T-helper 1 cell (primary cell): ENCODE measurements at regions not wholly inside any gene's neighbourhood (a gene's known extent, or its start where the extent isn't known, plus 50 kb on each side); places are given as distances from the start of the nearest gene placed in this dataset.

Experiments
- DNase-seq, 5 donors: peaks; one replicate each; pipeline ENCODE4 v3.0.0-alpha.2; 2012 to 2020

DNA sequence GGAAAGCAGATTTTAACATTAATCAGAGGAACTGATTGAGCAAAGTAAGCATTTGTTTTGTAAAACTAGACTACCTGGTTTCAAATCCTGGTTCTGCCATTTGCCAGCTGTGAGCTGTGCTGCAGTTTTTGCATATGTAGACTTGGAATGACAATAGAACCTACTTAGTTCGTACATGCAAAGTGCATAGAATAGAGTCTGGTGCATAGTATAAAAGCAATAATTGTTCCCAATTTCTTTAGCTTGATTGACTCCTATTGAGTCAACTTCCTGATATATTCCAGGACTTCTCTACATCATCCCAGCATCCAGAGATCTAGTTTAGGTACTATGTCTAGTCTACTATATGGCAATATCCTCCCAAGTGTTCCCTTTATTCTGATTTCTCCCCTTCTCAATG, 144.4 kb upstream of the FGGY start:
- DNase-seq = no peak

DNA sequence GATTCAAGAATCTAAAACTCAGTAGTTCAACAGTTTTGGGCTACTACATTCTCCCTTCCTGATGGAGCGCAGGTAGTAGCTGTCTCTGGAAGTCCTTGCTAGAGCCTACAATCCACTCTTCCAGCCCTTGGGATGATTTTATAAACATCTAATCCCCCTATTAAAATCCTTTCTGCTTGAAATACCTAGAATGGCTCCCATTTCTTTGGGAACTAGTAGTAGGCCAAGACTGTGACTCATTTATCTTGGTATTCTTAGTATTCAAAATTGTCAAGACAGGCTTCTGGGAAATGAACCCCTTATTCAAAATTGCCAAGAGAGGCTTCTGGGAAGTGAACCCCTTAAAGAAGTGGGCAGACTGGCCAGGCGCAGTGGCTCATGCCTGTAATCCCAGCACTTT, 142.5 kb upstream of the FGGY start:
- DNase-seq = no peak

DNA sequence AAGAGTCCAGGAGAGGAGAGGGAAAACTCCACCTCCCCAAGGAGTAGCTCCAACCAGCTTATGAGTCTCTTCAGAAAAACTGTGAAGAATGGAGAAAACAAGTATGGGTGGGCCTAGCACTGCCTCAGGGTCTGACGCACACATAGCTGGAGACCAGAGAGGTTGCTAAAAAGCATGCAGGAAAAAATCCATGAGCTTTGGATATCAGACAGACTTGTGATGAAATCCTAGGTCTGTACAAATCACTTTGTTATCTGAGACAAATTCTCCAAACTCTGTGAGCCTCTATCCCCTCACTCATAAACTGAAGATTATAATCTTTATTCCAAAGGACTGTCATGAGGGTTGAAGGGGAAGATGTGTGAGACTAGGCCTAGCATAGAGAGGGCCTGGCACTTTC, 141.5 kb upstream of the FGGY start:
- DNase-seq = no peak

DNA sequence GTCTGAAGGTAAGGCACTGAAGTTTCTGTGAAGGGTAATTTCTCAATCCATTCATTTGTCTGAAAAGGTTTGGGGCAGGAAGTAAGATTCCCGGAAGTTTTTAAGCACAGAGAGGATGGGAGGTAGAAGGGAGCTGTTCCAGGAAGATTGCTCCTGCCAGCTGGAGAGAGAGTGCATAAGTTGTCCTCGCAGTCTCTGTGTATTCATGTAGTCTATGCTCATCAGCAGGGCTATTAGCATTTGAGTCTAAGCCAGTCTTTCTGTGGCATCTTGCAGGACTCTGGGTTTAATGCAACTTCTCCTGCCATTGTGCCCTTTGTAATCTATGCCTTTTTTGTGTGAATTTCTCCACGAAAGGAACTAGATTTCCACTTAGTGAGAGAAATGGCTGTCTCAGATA, 140.8 kb upstream of the FGGY start:
- no peak for DNase-seq

DNA sequence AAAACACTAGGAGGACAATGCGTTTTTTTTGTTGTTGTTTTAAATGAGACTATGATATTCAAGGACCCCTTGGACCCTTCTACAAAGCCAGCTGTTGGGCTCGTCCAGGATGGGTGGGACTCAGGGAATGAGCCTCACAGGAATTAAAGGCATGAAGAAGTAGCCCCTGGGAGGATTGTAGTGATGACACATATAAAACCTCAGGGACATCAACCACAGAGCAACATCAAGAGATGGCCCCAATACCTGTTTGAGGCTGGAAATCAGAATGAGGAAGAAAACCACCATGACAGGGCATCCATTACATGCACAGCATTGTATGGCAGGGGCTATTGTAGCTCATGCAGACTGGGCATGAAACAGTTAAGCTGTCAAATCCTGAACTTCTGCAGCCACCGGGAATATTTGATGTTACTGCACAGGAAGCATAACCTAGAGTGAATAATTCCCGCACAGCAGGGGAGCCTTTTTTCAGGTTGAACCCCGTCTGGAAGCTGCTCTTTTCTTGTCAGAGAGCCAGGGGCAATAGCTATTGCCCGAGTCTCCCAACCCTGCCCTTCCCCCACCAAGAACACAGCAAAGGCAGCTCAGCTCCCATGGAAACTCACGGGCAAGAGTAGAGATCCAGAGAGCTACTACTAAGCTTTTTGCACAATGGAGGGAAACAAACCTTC, 140.2 kb upstream of the FGGY start:
- DNase-seq = no peak

DNA sequence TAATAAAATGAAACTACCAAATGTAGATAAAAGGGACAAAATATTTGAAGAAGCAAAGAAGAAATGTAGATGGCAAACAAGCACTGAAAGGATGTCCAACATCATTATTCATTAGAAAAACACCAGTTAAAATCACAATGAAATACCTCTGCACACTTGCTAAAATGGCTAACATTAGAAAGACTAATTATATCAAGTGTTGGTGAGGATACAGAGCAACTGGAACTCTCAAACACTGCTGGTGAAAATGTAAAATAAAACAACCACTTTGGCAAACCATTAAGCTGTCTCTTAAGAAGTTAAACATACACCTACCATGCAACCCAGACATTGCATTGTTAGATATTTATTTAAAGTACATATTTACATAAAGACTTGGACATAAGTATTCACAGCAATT, 138.6 kb upstream of the FGGY start:
- no peak for DNase-seq

DNA sequence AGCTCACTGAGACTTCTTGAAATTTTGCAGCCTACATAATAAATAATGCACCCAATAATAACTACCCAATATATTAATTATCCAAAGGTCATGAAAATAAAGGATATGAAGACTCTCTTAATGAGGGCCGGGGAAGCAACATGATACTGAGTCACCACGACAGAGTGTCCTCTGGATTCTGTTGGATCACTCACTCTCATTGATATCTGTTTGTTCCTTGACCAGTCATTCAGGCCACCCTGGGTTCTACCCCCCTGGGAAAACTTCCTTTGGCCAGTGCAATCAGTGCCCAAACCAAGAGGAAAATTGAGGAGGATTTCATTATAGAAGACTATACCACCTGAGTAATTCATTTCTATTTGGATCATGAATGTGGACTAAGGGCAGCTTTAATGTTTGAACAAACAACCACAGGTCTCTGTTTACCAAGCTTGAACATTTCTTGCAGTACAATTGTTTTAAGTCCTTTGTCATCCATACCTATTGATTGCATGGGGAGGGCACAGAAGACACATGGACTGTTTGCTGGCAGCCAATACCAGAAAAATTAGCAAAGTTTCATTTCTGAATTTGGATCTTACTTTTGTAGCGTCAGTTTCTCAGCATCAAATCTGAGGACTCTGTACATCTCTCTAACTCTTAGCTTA, 137.2 kb upstream of the FGGY start:
- DNase-seq = no peak

DNA sequence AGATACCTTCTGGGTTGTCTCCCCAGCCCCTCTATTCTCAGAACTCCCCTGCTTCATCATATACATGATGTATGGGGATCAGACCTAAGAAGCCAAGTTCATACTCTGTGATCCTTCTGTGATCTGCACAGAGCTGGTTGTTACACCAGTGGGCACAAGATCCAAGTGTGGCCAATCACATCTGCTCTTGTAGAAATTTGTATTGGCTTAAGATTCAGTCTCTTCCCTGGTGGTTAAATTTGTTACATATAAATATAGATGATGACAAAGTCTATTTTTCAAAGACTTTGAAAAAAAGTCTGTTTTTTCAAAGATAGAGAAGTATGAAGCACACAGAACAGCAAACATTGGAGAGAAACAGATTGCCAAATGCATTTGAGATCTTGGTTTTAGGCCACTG, 135.8 kb upstream of the FGGY start:
- DNase-seq = no peak

DNA sequence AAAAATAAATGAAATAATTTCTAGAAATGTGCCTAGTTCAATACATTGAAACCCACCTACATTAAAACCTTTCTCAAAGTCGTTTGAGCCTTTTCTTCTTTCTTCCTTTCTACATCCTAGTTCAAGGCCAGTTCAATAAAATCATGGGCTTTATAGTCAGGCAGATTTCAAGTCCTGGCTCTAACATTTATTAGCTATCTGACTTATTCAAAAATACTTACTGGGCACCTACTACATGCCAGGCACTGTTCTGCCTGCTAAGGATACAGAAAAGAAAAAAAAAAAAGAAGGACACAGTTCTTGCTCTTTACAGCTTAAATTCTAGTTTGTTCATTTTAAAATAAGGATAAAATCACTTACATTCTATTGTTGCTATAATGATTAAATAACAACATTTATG, 134.2 kb upstream of the FGGY start:
- DNase-seq = no peak

DNA sequence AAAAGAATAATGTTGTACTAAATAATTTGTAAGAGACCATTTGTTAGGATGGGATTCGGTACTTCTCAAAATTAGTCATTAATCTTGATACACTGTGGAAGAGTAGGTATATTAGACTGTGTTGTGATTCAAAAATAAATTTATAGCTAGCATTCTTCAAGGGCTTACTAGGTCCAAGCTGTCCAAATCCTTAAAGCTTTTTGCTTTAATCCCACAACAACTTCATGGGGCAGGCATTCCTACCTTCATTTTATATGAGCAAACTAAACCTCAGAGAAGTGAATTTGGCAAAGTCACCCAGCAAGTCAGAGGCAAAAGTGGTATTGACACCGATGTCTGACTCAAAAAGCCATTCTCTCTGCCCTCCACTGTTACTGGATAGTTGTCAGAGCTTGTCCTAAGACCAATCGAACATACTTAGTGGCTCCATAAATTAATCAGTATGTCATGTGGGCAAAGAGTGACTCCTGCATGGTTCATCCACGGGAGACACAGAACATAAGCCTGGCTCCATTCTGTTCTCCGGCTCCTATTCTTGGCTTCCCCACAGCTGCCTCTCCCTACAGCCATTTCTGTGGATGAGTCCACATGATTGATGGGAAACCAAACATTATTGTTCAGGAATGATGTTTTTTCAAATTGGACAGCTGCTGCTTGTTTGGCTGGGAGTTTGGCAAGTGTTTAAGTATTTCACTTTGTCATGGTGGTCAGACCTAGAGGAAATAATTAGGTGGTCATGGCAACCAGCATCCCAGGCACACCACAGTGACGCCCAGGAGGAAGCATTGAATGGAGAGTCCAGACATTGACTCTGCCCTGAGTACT, 133.4 kb upstream of the FGGY start:
- no peak for DNase-seq

DNA sequence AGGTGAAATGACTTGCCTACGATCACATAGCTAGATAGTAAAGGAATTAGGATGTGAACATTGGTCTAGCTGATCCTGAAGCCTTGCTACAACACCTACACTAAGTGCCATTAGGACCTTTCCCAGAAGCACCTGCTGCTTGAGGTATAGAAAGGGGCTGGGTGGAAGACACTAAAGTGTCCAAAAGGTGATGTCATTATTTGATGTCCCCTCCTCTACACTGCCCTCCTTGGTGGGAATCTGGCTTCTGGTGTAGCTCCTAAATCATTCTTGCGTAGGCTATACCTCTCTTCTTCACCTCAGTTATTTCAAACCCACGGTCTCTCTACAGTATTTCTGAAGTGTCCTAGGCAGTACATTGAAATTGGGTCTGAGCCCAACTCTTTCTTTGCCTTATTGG, 132.5 kb upstream of the FGGY start:
- no peak for DNase-seq

DNA sequence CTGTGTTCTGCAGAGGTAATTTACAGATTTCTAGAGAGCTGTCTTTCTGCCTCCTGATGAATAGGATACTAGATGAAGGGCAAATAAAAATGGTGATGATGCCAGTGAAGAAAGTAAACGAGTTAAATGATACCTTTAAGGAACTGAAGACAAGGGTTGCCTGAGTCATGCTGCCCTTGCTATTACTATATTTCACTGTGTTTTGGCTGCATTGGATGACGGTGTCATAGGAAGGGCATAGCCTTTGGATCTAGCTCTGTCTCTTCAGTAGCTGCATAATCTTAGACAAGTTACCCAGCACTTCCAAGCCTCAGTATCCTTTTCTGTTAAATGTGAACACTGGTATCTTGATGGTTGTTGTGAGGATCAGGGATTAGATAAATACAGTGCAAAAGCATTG, 131.5 kb upstream of the FGGY start:
- no peak for DNase-seq

DNA sequence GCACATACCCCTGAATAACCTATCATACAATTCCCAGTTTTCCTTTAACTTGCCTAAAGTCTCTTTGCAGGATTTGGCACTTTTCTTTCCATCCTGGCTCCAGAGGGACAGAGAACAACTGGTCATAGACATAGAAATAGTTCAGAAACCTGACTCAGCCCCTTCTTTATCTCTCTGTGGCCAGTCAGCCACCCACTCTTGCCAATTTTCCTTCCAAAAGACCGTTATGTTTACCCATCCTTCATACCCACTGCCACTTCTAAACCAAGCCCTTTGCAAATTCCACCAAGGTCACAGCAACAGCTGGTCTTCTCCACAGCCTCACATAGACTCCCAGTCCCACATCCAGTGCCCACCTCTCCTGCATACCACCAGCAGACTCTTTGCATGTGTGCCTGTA, 127.2 kb upstream of the FGGY start:
- no peak for DNase-seq

DNA sequence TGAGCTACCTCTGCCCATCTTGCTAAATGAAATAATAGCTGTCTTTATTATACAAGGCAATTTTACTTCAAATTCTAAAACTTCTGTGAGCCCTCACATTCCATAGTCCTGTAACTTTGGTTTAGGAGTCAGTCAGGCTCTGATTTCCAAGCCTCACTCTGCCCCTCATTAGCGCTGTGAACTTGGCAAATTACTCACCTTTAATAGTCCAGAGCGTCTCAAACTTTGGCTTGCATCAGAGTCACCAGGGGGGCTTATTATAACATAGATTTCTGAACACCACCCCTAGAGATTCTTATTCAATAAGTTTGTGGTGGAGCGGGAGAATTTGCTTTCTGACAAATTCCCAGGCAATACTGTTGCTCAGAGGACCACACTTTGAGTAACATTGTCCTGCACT, 126.2 kb upstream of the FGGY start:
- no peak for DNase-seq

DNA sequence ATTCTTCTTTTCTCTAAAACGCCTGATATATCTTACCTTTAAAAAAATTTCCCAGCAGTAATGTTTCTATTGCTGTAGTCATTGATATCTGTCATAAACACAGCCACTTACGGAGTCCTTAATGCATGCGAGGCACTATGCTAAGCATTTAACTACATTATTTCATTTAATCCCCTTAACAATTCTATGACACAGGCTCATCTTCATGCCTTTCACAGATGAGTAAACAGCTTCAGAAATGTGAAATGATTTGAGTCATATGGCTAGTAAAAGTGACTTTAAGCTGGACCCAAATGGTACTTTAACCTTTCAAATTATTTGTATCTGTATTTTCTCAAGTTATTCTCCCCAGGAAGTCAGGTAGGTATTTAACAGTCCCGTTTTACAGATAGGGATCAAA, 125.1 kb upstream of the FGGY start:
- DNase-seq = no peak

DNA sequence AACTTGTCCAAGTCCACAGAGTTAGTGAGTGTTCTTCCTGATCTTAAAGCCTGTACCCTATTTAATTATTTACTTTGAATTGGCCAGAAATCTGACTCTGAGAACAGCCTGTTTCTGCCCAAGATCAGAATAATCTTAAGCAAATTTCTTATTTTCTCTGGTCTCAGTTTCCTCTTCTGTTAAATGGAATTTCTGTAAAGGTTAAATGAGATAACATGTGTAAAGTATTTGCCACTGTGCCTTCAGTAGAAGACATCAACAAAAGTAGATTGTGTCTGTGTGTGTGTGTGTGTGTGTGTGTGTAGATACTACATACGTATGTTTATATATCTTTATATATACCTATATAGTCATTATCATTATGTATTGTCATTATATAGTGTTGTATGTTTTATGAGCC, 124.2 kb upstream of the FGGY start:
- no peak for DNase-seq

DNA sequence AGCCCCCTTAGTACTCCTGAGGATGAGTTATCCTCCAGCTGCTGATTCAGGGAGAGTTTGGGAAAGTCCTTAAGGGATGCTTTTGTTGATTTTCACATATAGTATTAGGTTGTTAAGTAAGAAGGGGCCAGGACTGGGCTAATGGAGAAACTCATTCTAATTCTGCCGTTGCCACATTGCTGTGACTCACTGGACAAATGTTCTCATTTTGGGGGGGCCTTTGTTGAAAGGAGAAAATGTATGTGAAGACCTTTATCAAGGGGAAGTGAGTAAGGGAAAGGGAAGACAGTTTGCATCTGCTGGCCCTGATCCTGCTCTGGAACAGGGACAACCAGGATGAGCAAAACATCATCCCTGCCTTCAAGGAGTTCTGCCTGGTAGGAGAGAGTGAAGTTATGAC, 123.2 kb upstream of the FGGY start:
- no peak for DNase-seq

DNA sequence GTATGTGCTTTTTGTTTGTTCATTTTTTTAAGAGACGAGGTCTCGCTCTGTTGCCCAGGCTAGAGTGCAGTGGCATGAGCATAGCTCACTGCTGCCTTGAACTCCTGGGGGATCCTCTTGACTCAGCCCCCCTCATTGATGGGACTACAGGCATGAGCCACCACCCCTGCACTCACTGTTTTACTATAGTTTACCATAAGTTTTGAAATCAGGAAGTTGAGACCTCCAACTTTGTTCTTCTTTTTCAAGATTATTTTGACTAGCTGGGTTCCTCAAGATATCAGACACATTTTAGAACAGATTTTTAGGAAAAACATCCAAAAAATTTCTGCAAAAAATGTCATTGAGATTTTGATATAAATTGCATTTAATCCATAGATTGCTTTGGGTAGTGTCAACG, 120.4 kb upstream of the FGGY start:
- no peak for DNase-seq

DNA sequence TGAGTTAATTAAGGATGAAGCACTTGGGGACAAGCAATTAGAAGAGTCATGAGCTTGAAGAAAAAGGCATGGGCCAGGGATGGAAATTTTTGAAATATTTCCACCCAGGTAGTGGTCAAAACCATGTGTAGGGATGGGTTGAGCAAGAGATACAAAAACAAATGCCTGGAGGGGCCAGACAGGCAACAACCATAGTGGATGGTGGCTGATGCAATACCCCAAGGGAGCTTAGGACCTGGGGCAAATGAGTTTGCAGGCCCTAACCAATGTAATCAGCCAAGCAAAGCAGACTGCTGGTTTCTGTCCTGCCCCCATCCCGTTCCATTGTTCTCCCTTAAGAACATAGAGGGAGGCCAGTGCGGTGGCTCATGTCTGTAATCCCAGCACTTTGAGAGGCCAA, 119.1 kb upstream of the FGGY start:
- DNase-seq = no peak

DNA sequence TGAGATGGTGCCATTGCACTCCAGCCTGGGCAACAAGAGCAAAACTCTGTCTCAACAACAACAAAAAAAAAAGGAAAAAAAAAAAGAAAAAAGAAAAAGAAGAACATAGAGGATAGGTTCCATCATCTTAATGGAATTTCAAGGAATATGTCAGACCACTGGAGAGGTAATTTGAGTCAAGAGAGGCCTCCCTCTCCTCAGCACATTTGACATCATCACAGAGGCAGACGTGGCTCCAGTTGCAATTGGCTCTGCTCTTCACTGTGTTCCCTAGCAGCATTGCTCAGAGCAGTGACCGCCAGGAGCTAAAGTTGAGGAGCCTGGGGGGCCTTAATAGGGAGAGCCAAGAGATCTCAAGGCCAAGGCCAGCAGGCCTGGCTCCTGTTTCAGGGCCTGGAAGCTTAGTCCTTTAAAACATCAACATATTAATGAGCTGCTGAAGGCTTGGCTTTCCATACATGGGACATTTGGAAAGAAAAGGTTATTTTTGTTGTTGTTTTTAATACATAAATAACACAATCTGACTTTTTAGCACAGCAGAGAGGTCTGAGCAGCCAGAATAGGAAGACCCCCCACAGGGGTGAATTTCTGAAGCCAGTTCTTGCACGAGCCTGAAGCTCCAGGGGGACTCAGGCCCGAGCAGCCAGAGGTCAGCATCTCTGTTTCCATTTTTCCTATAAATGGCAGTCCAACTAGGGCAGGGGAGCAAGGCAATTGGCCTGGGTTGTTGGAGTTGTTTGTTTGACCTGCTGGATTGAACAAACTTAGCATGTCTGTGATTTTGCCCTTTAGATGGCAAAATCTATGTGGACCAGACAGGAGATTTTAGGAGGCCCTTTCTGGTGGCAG, 118.3 kb upstream of the FGGY start:
- no peak for DNase-seq

DNA sequence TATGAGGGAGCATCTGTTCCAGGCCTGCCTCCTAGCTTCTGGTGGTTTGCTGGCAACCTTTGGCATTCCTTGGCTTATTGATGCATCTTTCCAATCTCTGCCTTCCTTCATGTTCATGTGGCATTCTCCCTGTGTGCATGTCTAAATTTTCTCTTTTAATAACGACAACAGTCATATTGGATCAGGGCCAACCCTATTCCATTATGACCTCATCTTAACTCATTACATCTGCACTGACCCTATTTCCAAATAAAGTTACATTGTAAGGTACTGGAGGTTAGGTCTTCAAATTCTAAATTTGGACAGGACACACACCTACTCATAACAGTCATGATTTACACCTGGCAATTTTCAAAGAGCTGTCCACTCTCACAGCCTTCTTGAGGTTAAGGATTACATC, 117.2 kb upstream of the FGGY start:
- no peak for DNase-seq

DNA sequence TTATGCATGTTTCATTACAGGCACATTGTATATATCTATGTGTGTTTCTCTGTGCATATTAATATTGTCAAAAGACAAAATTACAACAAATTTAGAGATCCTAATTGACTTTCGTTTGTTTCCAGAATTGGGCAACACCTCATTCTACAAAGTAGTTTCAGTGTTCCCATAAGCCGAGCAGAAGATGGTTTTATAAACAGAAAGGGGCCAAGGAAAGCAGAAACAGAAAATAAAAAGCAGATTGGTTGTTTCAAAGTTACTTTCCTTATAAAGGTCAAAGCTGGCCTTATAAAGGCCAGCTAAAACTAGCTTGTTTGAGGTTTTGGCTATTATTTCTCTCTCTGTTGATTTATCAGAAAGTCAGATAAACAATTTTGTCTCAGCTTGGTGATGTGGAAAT, 116.2 kb upstream of the FGGY start:
- DNase-seq = no peak

DNA sequence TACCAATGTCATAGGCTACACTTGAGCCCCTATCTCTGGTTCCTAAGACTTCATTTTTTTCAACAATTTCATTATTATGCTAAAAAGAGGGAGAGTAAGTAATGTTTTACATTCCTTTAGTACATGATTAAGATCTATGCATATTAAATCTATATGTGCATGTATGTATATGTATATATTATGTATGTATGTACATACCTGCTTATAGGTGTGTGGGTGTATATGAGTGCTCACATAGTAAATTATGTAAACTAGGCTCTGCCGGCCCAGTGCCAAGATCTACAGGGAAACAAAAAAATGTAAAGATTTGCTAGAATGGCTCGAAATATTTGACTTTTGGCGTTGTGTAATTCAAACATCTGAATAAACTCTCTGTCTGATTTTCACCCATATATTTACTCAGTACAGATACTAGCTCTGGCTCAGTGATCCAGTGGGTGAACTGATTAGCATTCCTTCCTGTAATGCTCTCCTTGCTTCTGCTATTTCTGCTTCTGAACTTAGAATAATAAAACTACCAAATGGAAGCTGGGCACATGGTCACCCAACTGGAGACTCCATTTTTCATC, 113.1 kb upstream of the FGGY start:
- no peak for DNase-seq
